SK-N-SH treated with all-trans-retinoic acid at 6 μM for 48 hours (cell line): ENCODE measurements at regions not wholly inside any gene's neighbourhood (a gene's known extent, or its start where the extent isn't known, plus 50 kb on each side); places are given as distances from the start of the nearest gene placed in this dataset.

Experiments
- ATAC-seq: fragments of 200-7000 bp; cut with Tn5 transposase; 3 replicates; pipeline ENCODE4 v1.9.1; 2020; ENCODE audit warnings: mild to moderate bottlenecking, moderate library complexity
- ARNTL ChIP-seq: fragments of 450-650 bp; formaldehyde crosslinking; IDR thresholded peaks from 2 replicates; pipeline ENCODE4 v1.5.0; 2020; ENCODE audit warnings: low read depth, mild to moderate bottlenecking, moderate library complexity, borderline replicate concordance
- BACH2 ChIP-seq: fragments of 250-450 bp; sonication (Bioruptor Pico); IDR thresholded peaks from 2 replicates; pipeline ENCODE4 v1.9.0; 2021; ENCODE audit warnings: mild to moderate bottlenecking, borderline replicate concordance
- CREB5 ChIP-seq: fragments of 250-450 bp; sonication (Bioruptor Pico); IDR thresholded peaks from 2 replicates; pipeline ENCODE4 v1.5.1; 2020; ENCODE audit warnings: low read depth, mild to moderate bottlenecking, moderate library complexity
- CSDC2 ChIP-seq: fragments of 250-450 bp; sonication (Bioruptor Pico); IDR thresholded peaks from 2 replicates; pipeline ENCODE4 v1.5.0; 2020; ENCODE audit warnings: mild to moderate bottlenecking, moderate library complexity
- ESRRG ChIP-seq: fragments of 250-450 bp; sonication (Bioruptor Pico); IDR thresholded peaks from 2 replicates; pipeline ENCODE4 v1.6.1; 2021; ENCODE audit warnings: mild to moderate bottlenecking
- GLIS3 ChIP-seq: fragments of 250-450 bp; sonication (Bioruptor Pico); IDR thresholded peaks from 2 replicates; pipeline ENCODE4 v1.5.0; 2020; ENCODE audit warnings: mild to moderate bottlenecking, moderate library complexity
- ISL1 ChIP-seq: fragments of 250-450 bp; sonication (Bioruptor Pico); IDR thresholded peaks from 2 replicates; pipeline ENCODE4 v2.1.2; 2022; ENCODE audit warnings: mild to moderate bottlenecking, moderate library complexity
- OSR1 ChIP-seq: fragments of 250-450 bp; sonication (Bioruptor Pico); IDR thresholded peaks from 2 replicates; pipeline ENCODE4 v1.8.0; 2022; ENCODE audit warnings: moderate library complexity, mild to moderate bottlenecking, inconsistent platforms
- POU6F1 ChIP-seq: fragments of 250-450 bp; sonication (Bioruptor Pico); IDR thresholded peaks from 2 replicates; pipeline ENCODE4 v1.8.0; 2021; ENCODE audit warnings: low read depth, mild to moderate bottlenecking, moderate library complexity, borderline replicate concordance
- SNAI2 ChIP-seq: fragments of 250-450 bp; sonication (Bioruptor Pico); IDR thresholded peaks from 2 replicates; pipeline ENCODE4 v1.5.0; 2020; ENCODE audit warnings: mild to moderate bottlenecking, moderate library complexity
- TCF4 ChIP-seq: fragments of 250-450 bp; sonication (Bioruptor Pico); IDR thresholded peaks from 2 replicates; pipeline ENCODE4 v1.8.0; 2021; ENCODE audit warnings: mild to moderate bottlenecking, moderate library complexity, borderline replicate concordance
- TOX ChIP-seq: fragments of 250-450 bp; sonication (Bioruptor Pico); IDR thresholded peaks from 2 replicates; pipeline ENCODE4 v1.8.0; 2021; ENCODE audit warnings: mild to moderate bottlenecking, moderate library complexity, borderline replicate concordance
- ZC3H10 ChIP-seq: fragments of 250-450 bp; sonication (Bioruptor Pico); IDR thresholded peaks from 2 replicates; pipeline ENCODE4 v1.5.1; 2021; ENCODE audit warnings: mild to moderate bottlenecking, moderate library complexity
- ZFP3 ChIP-seq: fragments of 250-450 bp; sonication (Bioruptor Pico); IDR thresholded peaks from 2 replicates; pipeline ENCODE4 v1.5.0; 2020; ENCODE audit warnings: mild to moderate bottlenecking, moderate library complexity
- ZFP30 ChIP-seq: fragments of 450-650 bp; formaldehyde crosslinking; IDR thresholded peaks from 2 replicates; pipeline ENCODE4 v1.5.0; 2022; ENCODE audit warnings: mild to moderate bottlenecking, moderate library complexity
- ZNF565 ChIP-seq: fragments of 450-650 bp; formaldehyde crosslinking; conservative IDR thresholded peaks from 2 replicates; pipeline ENCODE4 v1.5.0; 2020; ENCODE audit warnings: low read depth, mild to moderate bottlenecking, moderate library complexity
- ZNF70 ChIP-seq: fragments of 450-650 bp; formaldehyde crosslinking; IDR thresholded peaks from 2 replicates; pipeline ENCODE4 v1.5.0; 2020; ENCODE audit warnings: mild to moderate bottlenecking, moderate library complexity
- ZNF8 ChIP-seq: fragments of 450-650 bp; formaldehyde crosslinking; IDR thresholded peaks from 2 replicates; pipeline ENCODE4 v1.5.0; 2020; ENCODE audit warnings: mild to moderate bottlenecking, moderate library complexity
- TF ChIP-seq, protein P1 (sequence below): fragments of 250-450 bp; sonication (Bioruptor Pico); IDR thresholded peaks from 2 replicates; pipeline ENCODE4 v1.5.1; 2021; ENCODE audit warnings: mild to moderate bottlenecking, moderate library complexity
- TF ChIP-seq, protein P2 (sequence below): fragments of 250-450 bp; sonication (Bioruptor Pico); IDR thresholded peaks from 2 replicates; pipeline ENCODE4 v1.8.0; 2020; ENCODE audit warnings: mild to moderate bottlenecking, moderate library complexity, borderline replicate concordance

GRCh38 chr4:156388826-156389225 is 435.2 kb upstream of the CTSO start:
- TF ChIP-seq, protein P1, sequence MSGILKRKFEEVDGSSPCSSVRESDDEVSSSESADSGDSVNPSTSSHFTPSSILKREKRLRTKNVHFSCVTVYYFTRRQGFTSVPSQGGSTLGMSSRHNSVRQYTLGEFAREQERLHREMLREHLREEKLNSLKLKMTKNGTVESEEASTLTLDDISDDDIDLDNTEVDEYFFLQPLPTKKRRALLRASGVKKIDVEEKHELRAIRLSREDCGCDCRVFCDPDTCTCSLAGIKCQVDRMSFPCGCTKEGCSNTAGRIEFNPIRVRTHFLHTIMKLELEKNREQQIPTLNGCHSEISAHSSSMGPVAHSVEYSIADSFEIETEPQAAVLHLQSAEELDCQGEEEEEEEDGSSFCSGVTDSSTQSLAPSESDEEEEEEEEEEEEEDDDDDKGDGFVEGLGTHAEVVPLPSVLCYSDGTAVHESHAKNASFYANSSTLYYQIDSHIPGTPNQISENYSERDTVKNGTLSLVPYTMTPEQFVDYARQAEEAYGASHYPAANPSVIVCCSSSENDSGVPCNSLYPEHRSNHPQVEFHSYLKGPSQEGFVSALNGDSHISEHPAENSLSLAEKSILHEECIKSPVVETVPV (CRISPR knock-in tag): no peak
- TF ChIP-seq OSR1 (CRISPR knock-in tag): no peak
- no peak for TF ChIP-seq SNAI2 (CRISPR knock-in tag)
- no peak for TF ChIP-seq TOX (CRISPR knock-in tag)
- no peak for TF ChIP-seq GLIS3 (CRISPR knock-in tag)
- TF ChIP-seq ZNF8: no peak
- TF ChIP-seq ISL1 (CRISPR knock-in tag): no peak
- TF ChIP-seq, protein P2, sequence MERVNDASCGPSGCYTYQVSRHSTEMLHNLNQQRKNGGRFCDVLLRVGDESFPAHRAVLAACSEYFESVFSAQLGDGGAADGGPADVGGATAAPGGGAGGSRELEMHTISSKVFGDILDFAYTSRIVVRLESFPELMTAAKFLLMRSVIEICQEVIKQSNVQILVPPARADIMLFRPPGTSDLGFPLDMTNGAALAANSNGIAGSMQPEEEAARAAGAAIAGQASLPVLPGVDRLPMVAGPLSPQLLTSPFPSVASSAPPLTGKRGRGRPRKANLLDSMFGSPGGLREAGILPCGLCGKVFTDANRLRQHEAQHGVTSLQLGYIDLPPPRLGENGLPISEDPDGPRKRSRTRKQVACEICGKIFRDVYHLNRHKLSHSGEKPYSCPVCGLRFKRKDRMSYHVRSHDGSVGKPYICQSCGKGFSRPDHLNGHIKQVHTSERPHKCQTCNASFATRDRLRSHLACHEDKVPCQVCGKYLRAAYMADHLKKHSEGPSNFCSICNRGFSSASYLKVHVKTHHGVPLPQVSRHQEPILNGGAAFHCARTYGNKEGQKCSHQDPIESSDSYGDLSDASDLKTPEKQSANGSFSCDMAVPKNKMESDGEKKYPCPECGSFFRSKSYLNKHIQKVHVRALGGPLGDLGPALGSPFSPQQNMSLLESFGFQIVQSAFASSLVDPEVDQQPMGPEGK (CRISPR knock-in tag): no peak
- TF ChIP-seq BACH2 (CRISPR knock-in tag): no peak
- TF ChIP-seq TCF4 (CRISPR knock-in tag): no peak
- no peak for TF ChIP-seq ZNF565
- no peak for TF ChIP-seq ARNTL (CRISPR knock-in tag)
- no peak for ATAC-seq

- peak; percentile 83 for ATAC-seq
- TF ChIP-seq BACH2 (CRISPR knock-in tag) (no peak), ARNTL (CRISPR knock-in tag) (no peak), OSR1 (CRISPR knock-in tag) (no peak), ZNF70 (CRISPR knock-in tag) (no peak), ZC3H10 (CRISPR knock-in tag) (no peak), TCF4 (CRISPR knock-in tag) (no peak), GLIS3 (CRISPR knock-in tag) (no peak), ZFP3 (CRISPR knock-in tag) (no peak), ISL1 (CRISPR knock-in tag) (no peak), ZNF565 (no peak), CSDC2 (CRISPR knock-in tag) (no peak), POU6F1 (CRISPR knock-in tag) (no peak), ESRRG (no peak), CREB5 (CRISPR knock-in tag) (no peak), ZFP30 (CRISPR knock-in tag) (no peak), ZNF8 (no peak), SNAI2 (CRISPR knock-in tag) (no peak)
- TF ChIP-seq, protein P1 (CRISPR knock-in tag): no peak
- TF ChIP-seq, protein P2 (CRISPR knock-in tag): no peak
Measured at GRCh38 chr4:156378033-156378665, 424.5 kb upstream of the CTSO start.
